MCF 10A (cell line): ENCODE measurements at regions not wholly inside any gene's neighbourhood (a gene's known extent, or its start where the extent isn't known, plus 50 kb on each side); places are given as distances from the start of the nearest gene placed in this dataset.

Experiments used
- BruUV-seq: library from RNA; stranded (reverse); fragments of 400-500 nt; replicated peaks from 2 replicates; lab custom pipeline; 2021; lab: Mats Ljungman, UMichigan
- CTCF ChIA-PET: fragments of 300-600 bp; sonication (Branson Sonifier 250); formaldehyde crosslinking; extraction: SDS; loops from one replicate; lab custom pipeline; 2021; ENCODE audit warnings: antibody characterized with exemption, inconsistent platforms; lab: Yijun Ruan, JAX
- POLR2A ChIA-PET: fragments of 300-600, 350-650 bp; sonication (Branson Sonifier 250); formaldehyde crosslinking; extraction: SDS; loops from one replicate; lab custom pipeline; 2020; ENCODE audit warnings: antibody characterized with exemption, inconsistent platforms; lab: Yijun Ruan, JAX
- DNase-seq: peaks from one replicate; pipeline ENCODE4 v3.0.0-alpha.2; 2018; ENCODE audit not compliant: unreplicated experiment
- H3K27ac Mint-ChIP-seq: one replicate; pipeline ENCODE4 v1.8.0; 2022; ENCODE audit warnings: mild to moderate bottlenecking, low read depth, mixed read lengths; ENCODE audit not compliant: unreplicated experiment
- H3K27me3 Mint-ChIP-seq: one replicate; pipeline ENCODE4 v1.8.0; 2022; ENCODE audit warnings: mixed read lengths; ENCODE audit not compliant: insufficient read depth, unreplicated experiment
- H3K36me3 Mint-ChIP-seq: one replicate; pipeline ENCODE4 v1.8.0; 2022; ENCODE audit warnings: mild to moderate bottlenecking, moderate library complexity, mixed read lengths; ENCODE audit not compliant: insufficient read depth, unreplicated experiment
- H3K4me1 Mint-ChIP-seq: one replicate; pipeline ENCODE4 v1.8.0; 2022; ENCODE audit warnings: mixed read lengths; ENCODE audit not compliant: insufficient read depth, unreplicated experiment
- H3K4me3 Mint-ChIP-seq: one replicate; pipeline ENCODE4 v1.8.0; 2022; ENCODE audit warnings: mild to moderate bottlenecking, moderate library complexity, mixed read lengths; ENCODE audit not compliant: unreplicated experiment
- H3K9me3 Mint-ChIP-seq: one replicate; pipeline ENCODE4 v1.8.0; 2022; ENCODE audit warnings: mixed read lengths; ENCODE audit not compliant: unreplicated experiment
- intact Hi-C: fragments of 100-400 bp; cut with micrococcal nuclease; formaldehyde crosslinking; loops from 2 replicates; pipeline ENCODE4 v1.14.1; 2022
- TF ChIP-seq, protein P1 (sequence below): fragments of 200-600 bp; IDR thresholded peaks from one replicate; pipeline ENCODE4 v1.8.0; 2022; ENCODE audit warnings: antibody characterized with exemption, mild to moderate bottlenecking; ENCODE audit not compliant: unreplicated experiment

DNA sequence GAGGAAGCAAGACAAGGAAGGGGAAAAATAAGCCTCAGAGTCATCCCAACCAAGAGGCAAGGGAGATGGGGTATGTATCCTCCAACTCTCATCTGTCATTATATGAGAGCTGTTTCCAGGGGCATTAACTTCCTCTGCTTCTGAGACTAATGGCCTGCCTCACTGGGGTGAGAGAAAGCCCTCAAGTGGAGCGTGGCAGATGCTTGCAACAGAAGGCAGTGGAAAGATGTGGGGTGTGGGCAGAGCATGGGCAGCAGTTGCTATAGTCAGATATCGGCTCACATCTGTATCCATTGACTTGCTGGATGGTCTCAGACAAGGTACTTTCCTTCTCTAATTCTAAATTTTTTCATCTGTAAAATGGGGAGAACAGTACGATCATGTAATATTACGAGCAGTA is 81.7 kb upstream of the PLCL2 start:
- ChIA-PET POLR2A (no interaction called here), CTCF (no interaction called here)
- Mint-ChIP-seq H3K4me3 (no peak overlapping the region), H3K36me3 (no peaks in the 10 kb centered on the region), H3K27me3 (no peaks in the 10 kb centered on the region), H3K27ac (no peak overlapping the region), H3K4me1 (no peaks in the 10 kb centered on the region), H3K9me3 (no peaks in the 10 kb centered on the region)
- TF ChIP-seq, protein P1, sequence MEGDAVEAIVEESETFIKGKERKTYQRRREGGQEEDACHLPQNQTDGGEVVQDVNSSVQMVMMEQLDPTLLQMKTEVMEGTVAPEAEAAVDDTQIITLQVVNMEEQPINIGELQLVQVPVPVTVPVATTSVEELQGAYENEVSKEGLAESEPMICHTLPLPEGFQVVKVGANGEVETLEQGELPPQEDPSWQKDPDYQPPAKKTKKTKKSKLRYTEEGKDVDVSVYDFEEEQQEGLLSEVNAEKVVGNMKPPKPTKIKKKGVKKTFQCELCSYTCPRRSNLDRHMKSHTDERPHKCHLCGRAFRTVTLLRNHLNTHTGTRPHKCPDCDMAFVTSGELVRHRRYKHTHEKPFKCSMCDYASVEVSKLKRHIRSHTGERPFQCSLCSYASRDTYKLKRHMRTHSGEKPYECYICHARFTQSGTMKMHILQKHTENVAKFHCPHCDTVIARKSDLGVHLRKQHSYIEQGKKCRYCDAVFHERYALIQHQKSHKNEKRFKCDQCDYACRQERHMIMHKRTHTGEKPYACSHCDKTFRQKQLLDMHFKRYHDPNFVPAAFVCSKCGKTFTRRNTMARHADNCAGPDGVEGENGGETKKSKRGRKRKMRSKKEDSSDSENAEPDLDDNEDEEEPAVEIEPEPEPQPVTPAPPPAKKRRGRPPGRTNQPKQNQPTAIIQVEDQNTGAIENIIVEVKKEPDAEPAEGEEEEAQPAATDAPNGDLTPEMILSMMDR, result no peak
- intact Hi-C loops, result no loop called here
- BruUV-seq, result no TSS peak
- no peak for DNase-seq

DNA sequence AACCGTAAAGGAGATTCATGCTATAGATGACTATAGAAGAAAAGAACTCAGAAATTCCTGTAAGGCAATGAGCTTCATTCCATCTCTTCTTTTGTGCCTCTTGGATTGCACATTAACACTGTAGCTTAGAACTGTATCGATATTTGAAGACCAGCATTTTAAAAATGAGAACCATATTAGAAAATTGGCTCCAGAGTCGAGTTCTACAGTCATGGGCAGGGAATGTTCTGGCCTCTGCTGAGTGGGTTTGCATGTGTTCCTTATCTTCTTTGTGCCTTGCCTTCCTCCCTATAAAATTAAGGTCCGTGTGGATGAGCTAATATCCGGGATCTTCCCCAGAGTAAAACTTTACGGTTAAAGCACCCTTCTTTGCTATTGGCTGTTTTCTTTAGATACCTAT is 77.4 kb upstream of the PLCL2 start:
- intact Hi-C loops, result no loop called here
- Mint-ChIP-seq H3K4me1 (no peaks in the 10 kb centered on the region), H3K9me3 (no peaks in the 10 kb centered on the region), H3K4me3 (no peak overlapping the region), H3K27ac (no peak overlapping the region), H3K27me3 (no peaks in the 10 kb centered on the region), H3K36me3 (no peaks in the 10 kb centered on the region)
- POLR2A ChIA-PET, result interaction anchor here (0.6 kb wide), 2 partner anchors 14 to 447 kb away, joined by 4 read pairs; no protein-coding TSS in a partner anchor
- CTCF ChIA-PET, result interaction anchor here (0.6 to 1.0 kb wide), 2 partner anchors 9 to 131 kb away, joined by 3 to 4 read pairs; no protein-coding TSS in a partner anchor
- TF ChIP-seq, protein P1, result no peak
- BruUV-seq, result no TSS peak
- DNase-seq, result no peak

DNA sequence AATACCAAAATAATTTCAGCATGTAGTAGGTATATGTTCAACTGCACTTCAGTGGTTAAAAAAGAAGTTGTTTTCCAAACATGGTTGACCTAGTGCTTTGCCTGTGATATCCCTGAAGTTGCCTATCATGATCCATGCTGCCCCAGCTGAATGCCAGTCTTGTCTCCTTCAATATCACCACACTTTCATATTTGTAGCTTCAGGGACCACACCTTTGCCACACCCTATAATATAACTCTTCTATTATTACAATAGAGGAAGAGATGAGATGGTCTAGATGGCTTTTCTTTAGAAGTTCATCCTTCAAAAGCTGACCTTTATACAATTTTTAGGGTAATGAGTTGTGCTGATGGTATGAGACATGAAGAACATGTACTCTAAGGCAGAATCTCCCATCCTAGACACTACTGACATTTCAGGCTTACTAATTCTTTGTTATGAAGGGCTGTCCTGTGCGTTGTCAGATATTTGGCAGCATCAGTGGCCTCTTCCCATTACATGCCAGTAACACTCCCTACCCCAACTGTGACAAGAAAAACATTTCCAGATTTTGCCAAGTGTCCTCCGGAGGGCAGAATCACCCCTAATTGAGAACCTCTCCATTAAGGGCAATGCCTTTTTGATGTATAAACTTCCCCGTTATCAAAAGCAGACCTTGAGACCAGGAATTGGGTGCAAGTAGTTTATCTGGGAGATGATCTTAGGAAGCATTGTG is 76.2 kb upstream of the PLCL2 start:
- H3K27me3 Mint-ChIP-seq, result no peaks in the 10 kb centered on the region
- no peak overlapping the region for H3K4me3 Mint-ChIP-seq
- ChIA-PET CTCF (interaction anchor here (1.0 to 1.9 kb wide), 3 partner anchors 8 to 224 kb away, joined by 3 to 5 read pairs (median 3); no protein-coding TSS in a partner anchor), POLR2A (no interaction called here)
- TF ChIP-seq, protein P1, result no peak
- H3K36me3 Mint-ChIP-seq, result no peaks in the 10 kb centered on the region
- no peak overlapping the region for H3K27ac Mint-ChIP-seq
- DNase-seq, result no peak
- no peaks in the 10 kb centered on the region for H3K9me3 Mint-ChIP-seq
- H3K4me1 Mint-ChIP-seq, result no peaks in the 10 kb centered on the region
- intact Hi-C loops, result no loop called here
- BruUV-seq, result no TSS peak

DNA sequence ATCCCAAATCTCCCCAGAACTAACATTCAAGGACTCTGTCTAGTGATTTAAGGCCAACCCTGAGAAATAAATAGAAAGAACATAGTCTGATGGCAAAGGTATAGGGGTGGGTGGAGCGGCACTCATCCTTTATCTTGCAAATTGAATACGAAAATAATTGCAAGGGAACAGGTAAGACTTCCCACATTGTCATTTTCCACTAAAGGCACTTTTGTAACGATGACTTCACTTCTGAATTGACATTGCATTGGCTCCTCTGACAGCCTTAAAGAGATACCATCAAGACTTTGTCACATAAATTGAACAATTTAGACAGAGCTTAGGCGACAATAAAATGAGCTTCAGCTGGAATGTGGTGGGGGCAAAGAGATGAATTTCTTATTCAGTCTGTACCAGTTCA is 75.3 kb upstream of the PLCL2 start:
- Mint-ChIP-seq H3K9me3 (no peaks in the 10 kb centered on the region), H3K4me3 (no peak overlapping the region), H3K36me3 (no peaks in the 10 kb centered on the region), H3K4me1 (no peaks in the 10 kb centered on the region), H3K27me3 (no peaks in the 10 kb centered on the region), H3K27ac (no peak overlapping the region)
- POLR2A ChIA-PET, result no interaction called here
- intact Hi-C loops, result no loop called here
- TF ChIP-seq, protein P1, result no peak
- CTCF ChIA-PET, result interaction anchor here (0.6 to 1.9 kb wide), 6 partner anchors 24 to 1163 kb away, joined by 3 to 5 read pairs (median 3); no protein-coding TSS in a partner anchor
- no peak for DNase-seq
- no TSS peak for BruUV-seq
